WTC11 (cell line): ENCODE measurements at regions not wholly inside any gene's neighbourhood (a gene's known extent, or its start where the extent isn't known, plus 50 kb on each side); places are given as distances from the start of the nearest gene placed in this dataset.

ENCODE experiments used
- ATAC-seq: fragments of 200-7000 bp; cut with Tn5 transposase; 2 replicates; pipeline ENCODE4 v1.10.0; 2021; ENCODE audit warnings: mild to moderate bottlenecking, moderate library complexity
- CTCF ChIA-PET: fragments of 300-600 bp; sonication (Branson Sonifier 250); formaldehyde crosslinking; loops from one replicate; lab custom pipeline; 2021; ENCODE audit warnings: antibody characterized with exemption; lab: Charles Lee
- POLR2A ChIA-PET: fragments of 350-600 bp; sonication (Branson Sonifier 250); formaldehyde crosslinking; loops from one replicate; lab custom pipeline; 2021; ENCODE audit warnings: antibody characterized with exemption; lab: Charles Lee
- DNase-seq: peaks from one replicate; pipeline ENCODE4 v3.0.0; 2021; ENCODE audit warnings: low spot score
- H3K27ac Mint-ChIP-seq: 2 replicates; pipeline ENCODE4 v1.8.0; 2021; ENCODE audit warnings: mixed read lengths
- H3K27me3 Mint-ChIP-seq: 2 replicates; pipeline ENCODE4 v1.8.0; 2021; ENCODE audit warnings: low read depth, mild to moderate bottlenecking, moderate library complexity, mixed read lengths
- H3K36me3 Mint-ChIP-seq: 2 replicates; pipeline ENCODE4 v1.8.0; 2021; ENCODE audit warnings: mixed read lengths
- H3K4me1 Mint-ChIP-seq: 2 replicates; pipeline ENCODE4 v1.8.0; 2022; ENCODE audit warnings: mixed read lengths
- H3K4me3 Mint-ChIP-seq: 2 replicates; pipeline ENCODE4 v1.8.0; 2021; ENCODE audit warnings: mild to moderate bottlenecking, moderate library complexity, mixed read lengths
- H3K9me3 Mint-ChIP-seq: 2 replicates; pipeline ENCODE4 v1.8.0; 2021; ENCODE audit warnings: mixed read lengths
- ATF2 ChIP-seq: sonication (generic); formaldehyde crosslinking; IDR thresholded peaks from 2 replicates; pipeline ENCODE4 v1.8.1; 2022; ENCODE audit warnings: low read depth, missing genetic modification reagents, borderline replicate concordance
- ATF3 ChIP-seq: sonication (generic); formaldehyde crosslinking; conservative IDR thresholded peaks from 2 replicates; pipeline ENCODE4 v1.8.1; 2022; ENCODE audit warnings: mild to moderate bottlenecking, missing genetic modification reagents
- CTCF ChIP-seq: fragments of 200-600 bp; IDR thresholded peaks from 2 replicates; pipeline ENCODE4 v1.8.0; 2022; ENCODE audit warnings: antibody characterized with exemption
- E2F1 ChIP-seq: sonication (generic); formaldehyde crosslinking; IDR thresholded peaks from 2 replicates; pipeline ENCODE4 v1.8.0; 2022; ENCODE audit warnings: mild to moderate bottlenecking, missing genetic modification reagents
- E2F4 ChIP-seq: sonication (generic); formaldehyde crosslinking; IDR thresholded peaks from 2 replicates; pipeline ENCODE4 v1.8.1; 2022; ENCODE audit warnings: low read depth, mild to moderate bottlenecking, moderate library complexity, missing genetic modification reagents, borderline replicate concordance
- E2F5 ChIP-seq: sonication (generic); formaldehyde crosslinking; IDR thresholded peaks from 2 replicates; pipeline ENCODE4 v1.8.1; 2022; ENCODE audit warnings: mild to moderate bottlenecking, moderate library complexity, missing genetic modification reagents
- FOXJ3 ChIP-seq: sonication (generic); formaldehyde crosslinking; IDR thresholded peaks from 2 replicates; pipeline ENCODE4 v1.9.0; 2021; ENCODE audit warnings: missing genetic modification reagents, mild to moderate bottlenecking, borderline replicate concordance
- FOXK1 ChIP-seq: sonication (generic); formaldehyde crosslinking; IDR thresholded peaks from 2 replicates; pipeline ENCODE4 v1.8.0; 2022; ENCODE audit warnings: mild to moderate bottlenecking, moderate library complexity, missing genetic modification reagents
- GABPB1 ChIP-seq: sonication (generic); formaldehyde crosslinking; IDR thresholded peaks from 2 replicates; pipeline ENCODE4 v1.8.1; 2023; ENCODE audit warnings: mild to moderate bottlenecking, missing genetic modification reagents
- HMGA2 ChIP-seq: fragments of 250-450 bp; sonication (Bioruptor Pico); IDR thresholded peaks from 2 replicates; pipeline ENCODE4 v1.4.0; 2021; ENCODE audit warnings: mild to moderate bottlenecking, moderate library complexity
- HMGXB4 ChIP-seq: sonication (generic); formaldehyde crosslinking; IDR thresholded peaks from 2 replicates; pipeline ENCODE4 v1.8.1; 2023; ENCODE audit warnings: mild to moderate bottlenecking, moderate library complexity, missing genetic modification reagents
- MXD4 ChIP-seq: fragments of 250-450 bp; sonication (Bioruptor Pico); IDR thresholded peaks from 2 replicates; pipeline ENCODE4 v1.8.0; 2021; ENCODE audit warnings: mild to moderate bottlenecking, moderate library complexity, borderline replicate concordance
- OVOL2 ChIP-seq: fragments of 250-450 bp; sonication (Bioruptor Pico); IDR thresholded peaks from 2 replicates; pipeline ENCODE4 v1.9.0; 2021; ENCODE audit warnings: mild to moderate bottlenecking, borderline replicate concordance
- SP1 ChIP-seq: sonication (generic); formaldehyde crosslinking; conservative IDR thresholded peaks from 2 replicates; pipeline ENCODE4 v1.8.1; 2022; ENCODE audit warnings: missing genetic modification reagents
- TP53 ChIP-seq: sonication (generic); formaldehyde crosslinking; IDR thresholded peaks from 2 replicates; pipeline ENCODE4 v1.8.1; 2023; ENCODE audit warnings: mild to moderate bottlenecking, missing genetic modification reagents
- USF2 ChIP-seq: sonication (generic); formaldehyde crosslinking; IDR thresholded peaks from 2 replicates; pipeline ENCODE4 v1.8.1; 2023; ENCODE audit warnings: mild to moderate bottlenecking, missing genetic modification reagents, moderate library complexity
- ZBTB21 ChIP-seq: sonication (generic); formaldehyde crosslinking; IDR thresholded peaks from 2 replicates; pipeline ENCODE4 v1.8.1; 2023; ENCODE audit warnings: mild to moderate bottlenecking, missing genetic modification reagents, borderline replicate concordance
- ZNF138 ChIP-seq: sonication (generic); formaldehyde crosslinking; conservative IDR thresholded peaks from 2 replicates; pipeline ENCODE4 v1.8.1; 2022; ENCODE audit warnings: mild to moderate bottlenecking, moderate library complexity, missing genetic modification reagents
- ZNF219 ChIP-seq: sonication (generic); formaldehyde crosslinking; IDR thresholded peaks from 2 replicates; pipeline ENCODE4 v1.8.0; 2023; ENCODE audit warnings: missing genetic modification reagents, mild to moderate bottlenecking, borderline replicate concordance
- ZNF263 ChIP-seq: sonication (generic); formaldehyde crosslinking; IDR thresholded peaks from 2 replicates; pipeline ENCODE4 v1.8.1; 2022; ENCODE audit warnings: low read depth, mild to moderate bottlenecking, moderate library complexity, missing genetic modification reagents
- ZNF532 ChIP-seq: fragments of 250-450 bp; sonication (Bioruptor Pico); IDR thresholded peaks from 2 replicates; pipeline ENCODE4 v1.9.0; 2021; ENCODE audit warnings: mild to moderate bottlenecking, borderline replicate concordance

GRCh38 chr18:68608851-68609490 is 105.9 kb downstream of the TMX3 start (continued):
- TF ChIP-seq ATF3 (no peak), ZNF138 (CRISPR knock-in tag) (no peak), FOXK1 (no peak), E2F5 (CRISPR knock-in tag) (no peak), ZNF263 (CRISPR knock-in tag) (no peak), FOXJ3 (no peak)
- TF ChIP-seq, all 79 proteins: peak for 0

- DNase-seq = no peak
- ChIA-PET CTCF (no interaction called here), POLR2A (no interaction called here)
- Mint-ChIP-seq H3K27me3 (no peaks in the 10 kb centered on the region), H3K9me3 (0 out of 2 replicates have a peak, but pooled peaks cover 8% of the 10 kb centered on the region), H3K4me3 (no peak overlapping the region), H3K4me1 (no peaks in the 10 kb centered on the region; the same call in 1 of the 2 replicates), H3K36me3 (no peaks in the 10 kb centered on the region), H3K27ac (no peak overlapping the region)
- ATAC-seq = no peak
- TF ChIP-seq USF2 (CRISPR knock-in tag) = no peak
- TF ChIP-seq TP53 (CRISPR knock-in tag) = no peak
- no peak for TF ChIP-seq ZNF219
- TF ChIP-seq ZNF532 (CRISPR knock-in tag) = no peak
- no peak for TF ChIP-seq GABPB1 (CRISPR knock-in tag)
- no peak for TF ChIP-seq HMGA2
- no peak for TF ChIP-seq ATF2 (CRISPR knock-in tag)
- TF ChIP-seq E2F4 = no peak
- no peak for TF ChIP-seq E2F1 (CRISPR knock-in tag)
- TF ChIP-seq E2F5 (CRISPR knock-in tag) = no peak
- TF ChIP-seq OVOL2 = no peak
- no peak for TF ChIP-seq SP1 (CRISPR knock-in tag)
- TF ChIP-seq MXD4 (CRISPR knock-in tag) = no peak
- TF ChIP-seq HMGXB4 (CRISPR knock-in tag) = no peak
- no peak for TF ChIP-seq CTCF
- TF ChIP-seq ZBTB21 (CRISPR knock-in tag) = no peak
These were observed 107.1 kb downstream of the TMX3 start for GRCh38 chr18:68607852-68608251.
